KOPT-K1 (cell line): ENCODE measurements at regions not wholly inside any gene's neighbourhood (a gene's known extent, or its start where the extent isn't known, plus 50 kb on each side); places are given as distances from the start of the nearest gene placed in this dataset.
"Not testable (repeated sequence)": the region's sequence is repeated elsewhere in the genome, so short reads cannot be mapped to it uniquely, and the experiment has no call there.

ENCODE experiments used
- H3K27ac ChIP-seq: fragments of 200-600 bp; sonication (generic); 2 replicates; pipeline ENCODE4 v1.5.1; 2016; ENCODE audit warnings: antibody characterized with exemption, mild to moderate bottlenecking, low read depth, low read length; ENCODE audit not compliant: poor library complexity, severe bottlenecking
- H3K36me3 ChIP-seq: fragments of 200-600 bp; sonication (generic); 2 replicates; pipeline ENCODE4 v1.5.1; 2017; ENCODE audit warnings: antibody characterized with exemption, mild to moderate bottlenecking, low read length, moderate library complexity; ENCODE audit not compliant: insufficient read depth
- H3K9me3 ChIP-seq: fragments of 200-600 bp; sonication (generic); 2 replicates; pipeline ENCODE4 v1.5.1; 2017; ENCODE audit warnings: antibody characterized with exemption, low read length, mild to moderate bottlenecking; ENCODE audit not compliant: insufficient read depth, poor library complexity, severe bottlenecking

DNA sequence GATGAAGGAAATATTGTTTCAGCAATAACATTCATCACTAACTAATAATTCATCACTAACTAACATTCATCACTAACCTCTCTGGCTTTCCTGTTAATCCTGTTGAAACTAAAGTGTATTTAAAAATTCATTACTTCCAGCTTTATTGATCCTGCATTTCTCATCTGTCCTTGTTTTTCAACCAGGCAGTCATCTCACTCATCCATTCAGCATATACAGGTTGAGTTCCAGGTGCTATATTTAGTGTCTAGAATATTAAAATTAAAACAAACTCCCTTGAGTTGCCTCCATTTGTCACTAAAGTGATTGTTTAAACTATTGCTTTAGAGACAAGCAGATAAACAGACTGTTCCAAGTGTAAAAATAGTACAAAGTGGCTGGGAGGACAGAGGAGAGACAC, 58.1 kb downstream of the ATXN7L3B start:
- no peaks in the 10 kb centered on the region for H3K36me3 ChIP-seq

DNA sequence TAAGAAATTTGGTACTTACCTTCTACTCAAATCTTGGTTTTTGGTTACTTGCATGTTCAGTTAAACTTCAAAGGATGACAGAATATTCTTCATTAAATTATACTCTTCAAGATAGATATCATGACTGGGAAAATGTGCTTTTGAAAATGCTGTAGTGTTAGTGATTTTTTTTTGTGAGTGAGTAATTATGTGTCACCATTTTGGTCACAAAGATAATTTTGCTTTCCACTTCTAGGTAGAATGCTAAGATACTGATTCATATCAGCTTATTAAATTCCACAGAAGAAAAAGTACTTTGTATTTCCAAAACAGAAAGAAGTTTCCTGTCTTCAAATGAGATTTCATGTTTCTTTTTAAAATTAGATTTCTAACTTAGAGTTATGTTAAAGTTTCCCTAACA, 61.2 kb downstream of the ATXN7L3B start:
- Histone ChIP-seq H3K36me3 (no peaks in the 10 kb centered on the region), H3K9me3 (peaks cover 8% of the 10 kb centered on the region)

More for the DNA sequence above, 58.1 kb downstream of the ATXN7L3B start:
- H3K9me3 ChIP-seq, result peaks cover 8% of the 10 kb centered on the region
- no peak overlapping the region for H3K27ac ChIP-seq

DNA sequence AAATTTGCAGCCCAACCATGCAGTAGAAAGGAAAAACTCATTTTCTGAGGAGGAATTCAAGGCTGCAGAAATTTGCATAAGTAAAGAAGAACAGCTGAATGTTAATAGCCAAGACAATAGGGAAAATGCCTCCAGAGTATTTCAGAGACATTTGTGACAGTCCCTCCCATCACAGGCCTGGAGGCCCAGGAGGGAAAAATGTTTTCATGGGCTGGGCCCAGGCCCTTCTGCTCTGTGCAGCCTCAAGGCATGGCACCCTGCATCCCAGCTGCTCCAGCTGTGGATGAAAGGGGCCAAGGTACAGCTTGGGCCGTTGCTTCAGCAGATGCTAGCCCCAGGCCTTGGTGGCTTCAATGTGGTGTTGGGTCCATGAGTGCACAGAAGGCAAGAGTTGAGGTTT, 62.3 kb downstream of the ATXN7L3B start:
- H3K27ac ChIP-seq, result no peak overlapping the region
- peaks cover 8% of the 10 kb centered on the region for H3K9me3 ChIP-seq
- no peaks in the 10 kb centered on the region for H3K36me3 ChIP-seq

More for the DNA sequence above, 61.2 kb downstream of the ATXN7L3B start:
- H3K27ac ChIP-seq, result no peak overlapping the region

DNA sequence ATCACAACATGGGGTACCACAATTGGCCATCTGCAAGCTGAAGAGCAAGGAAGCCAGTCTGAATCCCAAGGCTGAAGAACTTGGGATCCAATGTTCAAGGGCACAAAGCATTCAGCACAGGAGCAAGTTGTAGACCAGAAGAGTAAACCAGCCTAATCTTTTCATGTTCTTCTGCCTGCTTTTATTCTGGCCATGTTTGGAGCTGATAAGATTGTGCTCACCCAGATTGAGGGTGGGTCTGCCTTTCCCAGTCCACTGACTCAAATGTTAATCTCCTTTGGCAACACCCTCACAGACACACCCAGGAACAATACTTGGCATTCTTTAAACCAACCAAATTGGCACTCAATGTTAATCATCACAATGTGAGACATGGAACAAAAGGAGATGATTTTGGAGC, 63.2 kb downstream of the ATXN7L3B start:
- H3K36me3 ChIP-seq, H3K9me3 ChIP-seq, H3K27ac ChIP-seq: not testable (repeated sequence)

DNA sequence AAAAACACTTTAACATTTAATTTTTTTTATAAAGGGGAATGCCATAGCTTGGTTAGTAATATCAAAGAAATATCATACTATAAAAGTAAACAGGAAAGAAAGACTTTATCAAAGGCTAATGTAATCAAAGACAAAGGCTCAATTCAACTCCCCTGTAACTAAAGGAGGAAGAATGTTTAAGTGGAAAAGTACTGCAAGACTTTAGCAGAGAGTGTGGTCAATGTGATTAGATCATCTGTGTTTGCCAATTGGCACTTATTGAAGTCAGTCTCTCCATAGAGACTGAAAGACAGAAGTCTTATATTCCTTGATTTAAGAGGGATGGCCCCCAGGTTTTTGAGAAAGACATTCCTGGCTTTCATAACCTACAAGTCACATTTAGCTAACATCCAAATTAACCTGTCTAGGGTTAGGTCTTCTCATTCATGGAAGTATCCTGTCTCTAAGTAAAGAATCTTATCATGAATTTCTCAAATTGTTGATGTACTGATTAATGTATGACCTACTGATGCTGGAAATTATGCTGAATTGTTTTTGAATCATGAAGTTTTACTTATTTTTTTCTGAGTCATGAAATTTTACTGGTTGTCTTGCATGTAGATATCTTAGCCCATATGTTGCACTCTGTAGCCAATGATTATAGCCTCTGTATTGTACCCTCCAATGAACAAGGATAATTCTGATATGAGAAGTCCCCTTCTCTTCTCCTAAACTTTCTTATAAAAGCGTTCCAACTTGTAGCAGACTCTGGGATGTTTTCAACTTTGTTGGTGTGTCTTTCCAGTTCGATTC, 65.4 kb downstream of the ATXN7L3B start:
- Histone ChIP-seq H3K27ac (no peak overlapping the region), H3K36me3 (no peaks in the 10 kb centered on the region)

DNA sequence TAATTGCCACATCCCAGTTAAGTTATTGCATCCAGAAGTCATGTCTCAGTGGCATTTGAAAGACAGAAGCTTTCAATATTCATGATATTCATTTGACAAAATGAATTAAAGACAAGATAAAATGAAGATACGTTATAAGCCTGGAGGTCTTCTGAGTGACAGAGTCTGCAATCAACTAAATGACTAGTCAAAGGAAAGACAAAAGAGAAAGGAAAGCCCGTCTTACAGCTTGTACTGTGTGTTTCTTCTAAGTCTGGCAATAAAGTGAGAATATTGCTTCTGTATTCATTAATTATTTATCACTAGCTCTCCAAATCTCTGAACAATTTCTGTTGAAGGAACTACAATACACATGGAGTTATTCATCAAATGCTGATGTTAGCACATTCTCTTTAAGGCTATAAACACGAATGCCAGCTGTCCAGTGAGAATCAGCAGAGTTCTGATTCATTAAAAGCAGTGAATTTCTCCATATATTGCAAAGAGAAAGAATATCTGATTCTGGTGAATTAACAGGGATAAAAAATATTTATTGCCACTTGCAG, 70.7 kb downstream of the ATXN7L3B start:
- Histone ChIP-seq H3K27ac (no peak overlapping the region), H3K9me3 (no peaks in the 10 kb centered on the region), H3K36me3 (no peaks in the 10 kb centered on the region)

More for the DNA sequence above, 65.4 kb downstream of the ATXN7L3B start:
- peaks cover 8% of the 10 kb centered on the region for H3K9me3 ChIP-seq

DNA sequence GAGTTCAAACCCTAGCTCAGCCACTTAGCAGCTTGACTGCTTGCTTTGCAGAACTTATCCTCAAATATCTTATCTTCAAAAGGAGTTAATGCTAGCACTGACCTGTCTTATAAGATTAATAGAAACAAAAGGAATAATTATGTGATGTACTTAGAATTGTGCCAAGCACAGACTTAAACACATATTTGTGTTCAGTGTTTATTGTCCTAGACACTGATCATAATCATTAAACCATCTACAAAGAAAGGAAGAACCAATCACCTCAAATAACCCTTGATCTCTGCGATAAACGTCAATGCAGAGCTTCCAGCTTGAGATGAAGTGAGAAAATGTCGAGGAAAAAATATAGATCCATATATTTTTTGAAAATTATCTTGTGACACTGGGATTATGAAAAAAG, 73.1 kb downstream of the ATXN7L3B start:
- no peaks in the 10 kb centered on the region for H3K9me3 ChIP-seq
- H3K36me3 ChIP-seq, result no peaks in the 10 kb centered on the region
- H3K27ac ChIP-seq, result no peak overlapping the region

DNA sequence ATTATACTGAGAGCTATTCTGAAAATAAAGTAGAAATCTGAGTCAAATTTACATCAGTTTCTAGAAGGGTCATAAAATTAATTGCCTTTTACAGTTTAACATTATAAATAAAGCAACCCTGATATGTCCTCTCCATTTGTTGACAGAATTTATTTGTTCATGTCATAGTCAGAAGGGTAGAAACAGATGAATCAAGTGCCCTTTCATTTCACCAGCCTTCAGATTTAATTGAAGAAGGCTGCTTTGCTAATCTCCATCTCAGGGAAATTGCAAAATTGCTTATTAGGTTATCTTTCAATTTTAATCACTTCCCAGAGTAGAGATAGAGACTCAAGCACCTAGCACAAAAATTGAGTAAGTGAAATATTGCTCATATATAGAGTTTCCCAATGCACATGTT, 76.8 kb downstream of the ATXN7L3B start:
- Histone ChIP-seq H3K27ac (no peak overlapping the region), H3K36me3 (no peaks in the 10 kb centered on the region), H3K9me3 (no peaks in the 10 kb centered on the region)

DNA sequence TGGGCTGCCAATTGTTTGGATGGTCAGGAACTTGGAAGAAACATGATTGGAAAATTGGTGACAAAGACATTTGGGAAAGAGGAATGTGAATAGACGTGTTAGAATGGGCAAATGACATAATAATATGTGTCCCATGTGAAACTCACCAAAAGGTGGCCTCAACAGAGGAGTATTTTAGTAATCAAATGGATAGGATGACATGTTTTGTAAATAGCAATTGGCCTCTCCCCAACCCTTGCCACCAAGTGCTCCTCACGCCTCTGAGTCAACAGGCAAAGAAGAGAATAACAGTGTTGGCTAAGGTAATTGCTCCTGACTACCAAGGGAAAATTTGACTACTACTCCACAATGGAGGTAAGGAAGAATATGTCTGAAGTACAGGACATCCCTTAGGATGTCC, 81.4 kb downstream of the ATXN7L3B start:
- Histone ChIP-seq H3K9me3 (no peaks in the 10 kb centered on the region), H3K27ac (no peak overlapping the region), H3K36me3 (no peaks in the 10 kb centered on the region)

DNA sequence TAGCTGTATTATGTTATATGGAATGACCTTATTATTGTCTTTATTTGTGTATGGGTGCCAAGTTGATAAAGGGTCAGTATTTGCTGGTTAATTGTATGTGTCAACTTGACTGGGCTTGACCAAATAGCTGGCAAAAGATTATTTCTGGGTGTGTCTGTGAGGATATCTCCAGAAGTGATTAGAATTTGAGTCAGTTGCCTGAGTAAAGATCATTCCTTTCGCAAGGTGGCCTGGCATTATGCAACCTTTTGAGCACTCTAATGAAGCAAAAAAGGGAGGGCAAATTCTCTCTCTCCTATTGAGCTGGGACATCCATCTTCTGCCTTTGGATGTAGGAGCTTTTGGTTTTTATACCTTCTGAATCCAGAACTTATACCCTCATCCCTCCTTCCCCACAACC, 82.2 kb downstream of the ATXN7L3B start:
- Histone ChIP-seq H3K36me3 (no peaks in the 10 kb centered on the region), H3K27ac (no peak overlapping the region), H3K9me3 (no peaks in the 10 kb centered on the region)

DNA sequence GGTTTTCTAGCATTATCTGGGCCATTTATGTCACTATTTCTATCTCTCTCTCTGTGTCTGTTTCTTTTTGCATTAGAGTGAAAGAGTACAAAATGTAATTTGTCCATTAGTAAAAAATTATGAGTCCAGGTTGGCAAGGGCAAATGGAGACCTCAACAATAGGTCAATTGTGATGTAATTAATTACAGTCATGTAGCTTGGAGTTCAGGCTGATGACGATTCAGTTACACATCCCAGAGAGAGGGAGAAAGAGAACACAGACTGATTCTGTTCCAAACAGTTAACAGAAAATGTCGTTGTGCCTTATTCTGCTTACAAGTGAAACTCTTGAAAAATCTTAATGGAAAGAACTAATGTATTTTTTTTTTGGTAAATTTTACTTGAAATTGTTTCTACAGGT, 83.3 kb downstream of the ATXN7L3B start:
- Histone ChIP-seq H3K36me3 (no peaks in the 10 kb centered on the region), H3K27ac (no peak overlapping the region), H3K9me3 (no peaks in the 10 kb centered on the region)

DNA sequence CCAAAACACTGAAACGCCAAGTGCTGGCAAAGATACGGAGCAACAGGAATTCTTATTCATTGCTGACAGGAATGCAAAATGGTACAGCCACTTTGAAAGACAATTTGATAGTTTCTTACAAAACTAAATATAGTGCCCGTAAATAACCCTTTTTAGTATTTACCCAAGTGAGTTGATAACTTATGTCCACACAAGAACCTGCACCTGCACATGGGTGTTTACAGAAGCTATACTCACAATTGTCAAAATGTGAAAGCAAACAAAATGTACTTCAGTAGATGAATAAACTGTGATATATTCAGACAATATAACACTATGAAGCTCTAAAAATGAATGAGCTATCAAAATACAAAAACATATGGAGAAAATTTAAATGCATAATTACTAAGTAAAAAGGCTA, 86.6 kb downstream of the ATXN7L3B start:
- H3K27ac ChIP-seq, result no peak overlapping the region
- no peaks in the 10 kb centered on the region for H3K36me3 ChIP-seq

DNA sequence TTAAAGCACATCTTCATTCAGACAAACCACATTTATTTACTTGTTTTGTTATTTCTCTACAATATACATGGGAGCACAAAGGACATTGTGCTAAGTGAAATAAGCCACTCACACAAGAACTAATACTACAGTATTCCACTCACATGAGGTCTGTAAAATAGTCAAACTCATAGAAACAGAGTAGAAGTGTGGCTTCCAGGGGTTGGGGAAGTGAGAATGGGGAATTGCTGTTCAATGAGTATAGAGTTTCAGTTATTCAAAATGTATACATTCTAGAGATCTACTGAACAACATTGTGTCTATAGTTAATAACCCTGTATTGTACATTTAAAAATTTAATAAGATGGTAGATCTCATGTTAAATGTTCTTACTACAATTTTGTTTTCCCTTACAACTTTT, 88.8 kb downstream of the ATXN7L3B start:
- Histone ChIP-seq H3K9me3 (no peaks in the 10 kb centered on the region), H3K36me3 (no peaks in the 10 kb centered on the region), H3K27ac (no peak overlapping the region)

More for the DNA sequence above, 86.6 kb downstream of the ATXN7L3B start:
- H3K9me3 ChIP-seq, result no peaks in the 10 kb centered on the region

DNA sequence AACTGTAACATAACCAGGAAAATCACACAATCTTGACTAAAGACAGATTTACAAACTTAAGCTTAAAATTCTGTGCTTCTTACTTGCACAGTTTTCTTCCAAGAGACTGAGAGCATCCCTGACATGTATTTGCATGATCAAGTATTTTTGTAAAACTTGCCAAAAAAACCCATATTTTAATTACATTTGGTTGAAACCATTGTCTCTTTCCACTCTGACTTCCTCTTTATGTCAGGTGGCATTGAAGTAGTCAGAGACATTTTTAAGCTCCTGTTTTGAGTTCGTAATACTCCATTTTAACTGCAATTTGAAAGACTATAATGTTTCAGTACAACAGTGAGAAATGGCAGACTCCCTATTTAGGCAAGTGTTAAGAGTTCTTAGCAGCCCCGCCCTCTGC, 103.6 kb downstream of the ATXN7L3B start:
- H3K36me3 ChIP-seq, result no peaks in the 10 kb centered on the region
- H3K9me3 ChIP-seq, result no peaks in the 10 kb centered on the region
- no peak overlapping the region for H3K27ac ChIP-seq

DNA sequence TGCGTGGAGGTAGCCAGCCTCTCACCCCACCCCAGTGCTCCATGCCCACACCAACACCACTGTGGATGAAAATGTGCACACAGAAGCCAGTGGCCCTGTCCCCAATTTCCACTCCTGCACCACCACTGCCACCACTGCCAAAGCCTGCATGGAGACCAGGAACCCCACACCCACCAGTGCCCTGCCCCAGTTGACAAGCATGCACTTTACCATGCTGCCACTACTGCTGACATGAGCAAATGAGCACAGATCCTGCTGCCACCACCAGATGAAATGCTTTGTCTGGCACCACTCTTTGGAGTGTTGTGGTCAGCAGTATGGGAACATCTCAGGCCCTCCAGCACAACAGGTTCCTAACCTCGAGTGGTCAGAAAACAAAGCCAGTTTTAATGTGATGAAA, 104.1 kb downstream of the ATXN7L3B start:
- H3K36me3 ChIP-seq, result no peaks in the 10 kb centered on the region
- no peaks in the 10 kb centered on the region for H3K9me3 ChIP-seq
- H3K27ac ChIP-seq, result no peak overlapping the region

DNA sequence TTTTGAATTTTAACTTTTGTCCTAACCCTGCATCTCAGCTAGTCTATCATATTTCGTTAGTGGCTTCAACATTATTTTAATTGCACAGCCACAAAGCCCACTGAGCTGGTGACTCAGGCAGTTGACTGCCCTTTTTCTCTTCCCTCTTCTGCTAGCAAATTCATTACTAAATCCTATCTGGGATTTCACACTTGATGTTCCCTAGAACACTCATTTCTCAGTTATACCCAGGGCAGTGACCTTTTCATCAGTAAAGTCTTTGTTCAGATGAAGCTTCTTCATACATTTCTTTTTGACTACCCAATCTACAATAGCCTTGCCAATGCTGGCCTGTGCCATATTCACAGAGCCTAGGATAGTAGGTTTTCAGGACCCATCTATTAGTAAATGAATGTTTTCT, 107.0 kb downstream of the ATXN7L3B start:
- Histone ChIP-seq H3K9me3 (no peaks in the 10 kb centered on the region), H3K36me3 (no peaks in the 10 kb centered on the region), H3K27ac (no peak overlapping the region)
